ENCODE measurements at regions not wholly inside any gene's neighbourhood (a gene's known extent, or its start where the extent isn't known, plus 50 kb on each side); places are given as distances from the start of the nearest gene placed in this dataset.

GRCh38 chr1:81380436-81380835, 420.3 kb upstream of the ADGRL2 start:
- no peaks in the 10 kb centered on the region for H3K4me1 ChIP-seq (ENCODE audit: insufficient read depth, low read length, poor library complexity, severe bottlenecking)
- no peaks in the 10 kb centered on the region for H3K36me3 ChIP-seq (ENCODE audit: insufficient read depth, low read length, poor library complexity, severe bottlenecking)
- ChIA-PET POLR2A (ENCODE audit: low non-redundant PET) (no interaction called here), CTCF (no interaction called here)
- H3K27ac ChIP-seq (ENCODE audit: low read depth, low read length, poor library complexity, severe bottlenecking), result no peak overlapping the region
- TF ChIP-seq EZH2 (IDR thresholded peaks at IDR 0.05; ENCODE audit: borderline replicate concordance, low read depth, low read length, poor library complexity, severe bottlenecking), result no peak
- no peak for TF ChIP-seq CTCF (conservative IDR thresholded peaks at IDR 0.05; ENCODE audit: low read depth, low read length)
- no peaks in the 10 kb centered on the region for H3K27me3 ChIP-seq (replicated peaks; ENCODE audit: insufficient read depth, low read depth, low read length, poor library complexity)
- no peaks in the 10 kb centered on the region for H3K9me3 ChIP-seq (ENCODE audit: low read depth, low read length, poor library complexity, severe bottlenecking)
- BruUV-seq (replicated peaks), result no TSS peak
- no peak for DNase-seq (ENCODE audit: low spot score)
- intact Hi-C loops (cut with micrococcal nuclease; ENCODE audit: unreplicated experiment), result no loop called here
- no peak overlapping the region for H3K4me3 ChIP-seq (ENCODE audit: low read depth, low read length, poor library complexity, severe bottlenecking)

GRCh38 chr1:81379430-81379829, 421.3 kb upstream of the ADGRL2 start:
- H3K27me3 ChIP-seq (replicated peaks; ENCODE audit: insufficient read depth, low read depth, low read length, poor library complexity), result no peaks in the 10 kb centered on the region
- ChIA-PET POLR2A (ENCODE audit: low non-redundant PET) (no interaction called here), CTCF (no interaction called here)
- no peaks in the 10 kb centered on the region for H3K36me3 ChIP-seq (ENCODE audit: insufficient read depth, low read length, poor library complexity, severe bottlenecking)
- TF ChIP-seq CTCF (conservative IDR thresholded peaks at IDR 0.05; ENCODE audit: low read depth, low read length), result no peak
- TF ChIP-seq EZH2 (IDR thresholded peaks at IDR 0.05; ENCODE audit: borderline replicate concordance, low read depth, low read length, poor library complexity, severe bottlenecking), result no peak
- DNase-seq (ENCODE audit: low spot score), result no peak
- intact Hi-C loops (cut with micrococcal nuclease; ENCODE audit: unreplicated experiment), result no loop called here
- H3K27ac ChIP-seq (ENCODE audit: low read depth, low read length, poor library complexity, severe bottlenecking), result no peak overlapping the region
- BruUV-seq (replicated peaks), result no TSS peak
- H3K9me3 ChIP-seq (ENCODE audit: low read depth, low read length, poor library complexity, severe bottlenecking), result no peaks in the 10 kb centered on the region
- H3K4me3 ChIP-seq (ENCODE audit: low read depth, low read length, poor library complexity, severe bottlenecking), result no peak overlapping the region
- H3K4me1 ChIP-seq (ENCODE audit: insufficient read depth, low read length, poor library complexity, severe bottlenecking), result no peaks in the 10 kb centered on the region

GRCh38 chr1:81377406-81377805, 423.3 kb upstream of the ADGRL2 start:
- Histone ChIP-seq H3K4me3 (ENCODE audit: low read depth, low read length, poor library complexity, severe bottlenecking) (no peak overlapping the region), H3K27ac (ENCODE audit: low read depth, low read length, poor library complexity, severe bottlenecking) (no peak overlapping the region), H3K36me3 (ENCODE audit: insufficient read depth, low read length, poor library complexity, severe bottlenecking) (no peaks in the 10 kb centered on the region), H3K9me3 (ENCODE audit: low read depth, low read length, poor library complexity, severe bottlenecking) (no peaks in the 10 kb centered on the region), H3K27me3 (replicated peaks; ENCODE audit: insufficient read depth, low read depth, low read length, poor library complexity) (no peaks in the 10 kb centered on the region), H3K4me1 (ENCODE audit: insufficient read depth, low read length, poor library complexity, severe bottlenecking) (no peaks in the 10 kb centered on the region)
- intact Hi-C loops (cut with micrococcal nuclease; ENCODE audit: unreplicated experiment), result no loop called here
- ChIA-PET POLR2A (ENCODE audit: low non-redundant PET) (no interaction called here), CTCF (no interaction called here)
- TF ChIP-seq CTCF (conservative IDR thresholded peaks at IDR 0.05; ENCODE audit: low read depth, low read length) (no peak), EZH2 (IDR thresholded peaks at IDR 0.05; ENCODE audit: borderline replicate concordance, low read depth, low read length, poor library complexity, severe bottlenecking) (no peak)
- no peak for DNase-seq (ENCODE audit: low spot score)
- BruUV-seq (replicated peaks), result no TSS peak

All from A673 (cell line).